H1 (cell line): ENCODE measurements at regions not wholly inside any gene's neighbourhood (a gene's known extent, or its start where the extent isn't known, plus 50 kb on each side); places are given as distances from the start of the nearest gene placed in this dataset.
A peak's percentile ranks its signal among the peaks of the same experiment; 100 is the strongest.

Experiments
- BACH1 ChIP-seq: IDR thresholded peaks from 2 replicates; pipeline ENCODE4 v1.6.1; 2012; ENCODE audit warnings: low read length, improper control_type of control experiment
- CREB1 ChIP-seq: IDR thresholded peaks from 2 replicates; pipeline ENCODE4 v1.6.1; 2012; ENCODE audit warnings: inconsistent platforms
- CTBP2 ChIP-seq: IDR thresholded peaks from 2 replicates; pipeline ENCODE4 v1.7.0; 2011; ENCODE audit warnings: borderline replicate concordance, mild to moderate bottlenecking, moderate library complexity, mixed read lengths, low read length; ENCODE audit not compliant: insufficient read depth, insufficient read length
- EP300 ChIP-seq, 2 experiments: IDR thresholded peaks; 1 replicate in 1 of 2; 2 replicates in 1 of 2; pipeline ENCODE4 v1.6.1; 2011 to 2012; ENCODE audit warnings: low read depth in 2 of 2, low read length in 2 of 2, mild to moderate bottlenecking in 2 of 2, borderline replicate concordance in 1 of 2, inconsistent platforms in 1 of 2, moderate library complexity in 1 of 2
- GTF2F1 ChIP-seq: IDR thresholded peaks from 2 replicates; pipeline ENCODE4 v1.6.1; 2012; ENCODE audit warnings: low read depth, low read length, improper control_type of control experiment, borderline replicate concordance
- HDAC2 ChIP-seq, 2 experiments: fragments of 300-600 bp in 1 of 2; sonication (generic) in 1 of 2; IDR thresholded peaks; 2 replicates each; pipeline ENCODE4 v1.6.1; 2011 to 2012; ENCODE audit warnings: low read depth in 2 of 2, low read length in 2 of 2, mild to moderate bottlenecking in 2 of 2, moderate library complexity in 2 of 2, borderline replicate concordance in 1 of 2, inconsistent platforms in 1 of 2
- MAFK ChIP-seq: IDR thresholded peaks from 2 replicates; pipeline ENCODE4 v1.6.1; 2012; ENCODE audit warnings: low read depth, mild to moderate bottlenecking, improper control_type of control experiment, low read length
- PHF8 ChIP-seq: fragments of 200-600 bp; sonication (generic); conservative IDR thresholded peaks from 2 replicates; pipeline ENCODE4 v1.7.1; 2012; ENCODE audit warnings: low read depth, mild to moderate bottlenecking, inconsistent platforms, low read length, moderate library complexity
- RAD21 ChIP-seq, 2 experiments: IDR thresholded peaks in 1 of 2; conservative IDR thresholded peaks in 1 of 2; 2 replicates each; pipeline ENCODE4 v1.6.1; 2011; ENCODE audit warnings: low read depth in 2 of 2, low read length in 2 of 2, improper control_type of control experiment in 1 of 2, inconsistent platforms in 1 of 2, mild to moderate bottlenecking in 1 of 2, moderate library complexity in 1 of 2
- TCF12 ChIP-seq: IDR thresholded peaks from 2 replicates; pipeline ENCODE4 v1.6.1; 2011; ENCODE audit warnings: low read depth, mild to moderate bottlenecking, low read length
- TF ChIP-seq, protein P1 (sequence below), 3 experiments: IDR thresholded peaks; 1 replicate in 2 of 3; 2 replicates in 1 of 3; pipeline versions ENCODE4 v1.5.1 to v1.6.1; 2011; ENCODE audit warnings: low read length in 3 of 3, mild to moderate bottlenecking in 3 of 3, inconsistent platforms in 2 of 3, low read depth in 1 of 3, moderate library complexity in 1 of 3; ENCODE audit not compliant: insufficient read depth in 1 of 3; ENCODE audit errors: control extremely low read depth in 1 of 3

DNA sequence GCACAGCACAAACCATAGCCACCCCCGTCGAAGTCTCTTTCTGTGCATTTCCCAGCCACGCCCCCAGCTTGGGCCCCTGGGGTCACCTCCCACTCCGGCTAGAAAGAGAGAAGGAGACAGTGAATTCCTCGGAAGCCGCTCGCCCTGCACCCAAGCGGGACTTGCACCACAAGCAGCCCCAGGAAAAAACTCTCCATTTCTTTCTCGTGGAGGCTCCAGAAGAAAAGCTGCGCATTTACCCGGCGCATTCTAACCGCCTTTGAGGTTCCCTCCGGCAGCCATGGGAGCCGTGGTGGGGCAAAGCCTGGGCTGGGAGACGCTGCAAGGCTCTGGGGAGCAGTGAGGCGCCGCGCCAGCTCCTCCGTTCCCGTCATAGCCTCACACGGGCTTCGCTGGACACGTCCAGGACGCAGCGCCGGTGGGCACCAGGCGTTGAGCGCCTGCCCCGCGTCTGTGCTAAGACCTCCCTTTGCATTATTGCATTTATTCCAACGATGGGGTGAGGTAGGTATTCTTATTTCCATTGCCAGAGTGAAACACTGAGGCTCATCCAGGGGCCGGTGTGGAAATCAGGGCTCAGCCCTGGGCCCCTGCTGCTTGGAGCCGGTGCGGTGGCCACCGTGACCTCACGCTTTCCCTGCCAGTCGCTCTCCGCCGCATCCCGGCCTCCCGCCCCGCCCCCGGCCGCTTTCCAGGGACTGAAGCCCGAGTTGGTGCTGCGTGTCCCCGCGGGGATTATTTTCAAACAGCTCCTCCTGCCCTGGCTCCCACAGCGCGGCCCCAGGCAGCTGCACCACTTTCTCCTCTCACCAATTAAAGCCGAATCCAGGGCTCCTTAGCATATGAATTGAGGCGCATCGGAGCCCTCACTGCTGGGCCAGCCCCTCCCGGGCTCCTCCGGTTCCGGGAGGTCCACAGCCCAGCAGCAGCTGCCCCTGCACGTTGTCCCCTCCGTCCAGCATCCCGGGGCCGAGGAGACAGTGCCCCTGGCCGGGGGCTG, 148.3 kb upstream of the AFDN start (continued):
- TF ChIP-seq, protein P1, sequence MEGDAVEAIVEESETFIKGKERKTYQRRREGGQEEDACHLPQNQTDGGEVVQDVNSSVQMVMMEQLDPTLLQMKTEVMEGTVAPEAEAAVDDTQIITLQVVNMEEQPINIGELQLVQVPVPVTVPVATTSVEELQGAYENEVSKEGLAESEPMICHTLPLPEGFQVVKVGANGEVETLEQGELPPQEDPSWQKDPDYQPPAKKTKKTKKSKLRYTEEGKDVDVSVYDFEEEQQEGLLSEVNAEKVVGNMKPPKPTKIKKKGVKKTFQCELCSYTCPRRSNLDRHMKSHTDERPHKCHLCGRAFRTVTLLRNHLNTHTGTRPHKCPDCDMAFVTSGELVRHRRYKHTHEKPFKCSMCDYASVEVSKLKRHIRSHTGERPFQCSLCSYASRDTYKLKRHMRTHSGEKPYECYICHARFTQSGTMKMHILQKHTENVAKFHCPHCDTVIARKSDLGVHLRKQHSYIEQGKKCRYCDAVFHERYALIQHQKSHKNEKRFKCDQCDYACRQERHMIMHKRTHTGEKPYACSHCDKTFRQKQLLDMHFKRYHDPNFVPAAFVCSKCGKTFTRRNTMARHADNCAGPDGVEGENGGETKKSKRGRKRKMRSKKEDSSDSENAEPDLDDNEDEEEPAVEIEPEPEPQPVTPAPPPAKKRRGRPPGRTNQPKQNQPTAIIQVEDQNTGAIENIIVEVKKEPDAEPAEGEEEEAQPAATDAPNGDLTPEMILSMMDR (IDR thresholded peaks at IDR 0.05; ENCODE audit: control extremely low read depth in 1 of 3, insufficient read depth in 1 of 3, low read depth in 1 of 3, low read length in 3 of 3): 0 out of 4 replicates have a peak, but pooled peaks of 1 of the 3 experiments have one; percentile 1
- TF ChIP-seq PHF8 (0 out of 2 replicates have a peak, but pooled peaks have one; percentile 29), TCF12 (0 out of 2 replicates have a peak, but pooled peaks have one; percentile 5), EP300 (IDR thresholded peaks at IDR 0.05; ENCODE audit: borderline replicate concordance in 1 of 2, low read depth in 2 of 2, low read length in 2 of 2) (peak in 1 of 2 experiments; percentile 42; a peak in 1 of 3 replicates), CREB1 (no peak), RAD21 (IDR thresholded peaks at IDR 0.05 in 1 of 2, conservative IDR thresholded peaks at IDR 0.05 in 1 of 2; ENCODE audit: low read depth in 2 of 2, low read length in 2 of 2) (0 out of 4 replicates have a peak, but pooled peaks of 1 of the 2 experiments have one; percentile 6), BACH1 (no peak; the same call in 1 of the 2 replicates), HDAC2 (IDR thresholded peaks at IDR 0.05; ENCODE audit: borderline replicate concordance in 1 of 2, low read depth in 2 of 2, low read length in 2 of 2) (0 out of 4 replicates have a peak, but pooled peaks of 1 of the 2 experiments have one; percentile 49), MAFK (no peak), CTBP2 (peak; percentile 51), GTF2F1 (no peak)
